HG03521 (cell line): ENCODE measurements at regions not wholly inside any gene's neighbourhood (a gene's known extent, or its start where the extent isn't known, plus 50 kb on each side); places are given as distances from the start of the nearest gene placed in this dataset.
"Not testable (repeated sequence)": the region's sequence is repeated elsewhere in the genome, so short reads cannot be mapped to it uniquely, and the experiment has no call there.

Source experiments
- ATAC-seq: cut with Tn5 transposase; IDR thresholded peaks from one replicate; pipeline ENCODE4 v1.9.1; 2021; ENCODE audit warnings: mild to moderate bottlenecking, moderate library complexity; ENCODE audit not compliant: unreplicated experiment

GRCh38 chr1:5768014-5768413 is 224.2 kb downstream of the NPHP4 start:
- ATAC-seq, result no peak

DNA sequence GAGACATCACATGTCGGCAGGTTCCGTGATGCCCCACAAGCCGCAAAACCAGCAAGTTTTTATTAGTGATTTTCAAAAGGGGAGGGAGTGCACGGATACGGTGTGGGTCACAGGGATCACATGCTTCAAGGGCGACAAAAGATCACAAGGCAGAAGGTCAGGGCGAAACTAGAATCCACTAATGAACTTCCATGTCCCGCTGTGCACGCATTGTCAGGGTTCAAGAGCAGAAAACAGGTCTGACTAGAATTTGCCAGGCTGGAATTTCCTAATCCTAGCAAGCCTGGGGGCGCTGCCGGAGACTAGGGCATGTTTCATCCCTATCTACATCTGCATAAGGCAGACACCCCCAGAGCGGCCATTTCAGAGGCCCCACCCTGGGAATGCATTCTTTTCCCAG is 225.2 kb downstream of the NPHP4 start:
- ATAC-seq, result not testable (repeated sequence)

DNA sequence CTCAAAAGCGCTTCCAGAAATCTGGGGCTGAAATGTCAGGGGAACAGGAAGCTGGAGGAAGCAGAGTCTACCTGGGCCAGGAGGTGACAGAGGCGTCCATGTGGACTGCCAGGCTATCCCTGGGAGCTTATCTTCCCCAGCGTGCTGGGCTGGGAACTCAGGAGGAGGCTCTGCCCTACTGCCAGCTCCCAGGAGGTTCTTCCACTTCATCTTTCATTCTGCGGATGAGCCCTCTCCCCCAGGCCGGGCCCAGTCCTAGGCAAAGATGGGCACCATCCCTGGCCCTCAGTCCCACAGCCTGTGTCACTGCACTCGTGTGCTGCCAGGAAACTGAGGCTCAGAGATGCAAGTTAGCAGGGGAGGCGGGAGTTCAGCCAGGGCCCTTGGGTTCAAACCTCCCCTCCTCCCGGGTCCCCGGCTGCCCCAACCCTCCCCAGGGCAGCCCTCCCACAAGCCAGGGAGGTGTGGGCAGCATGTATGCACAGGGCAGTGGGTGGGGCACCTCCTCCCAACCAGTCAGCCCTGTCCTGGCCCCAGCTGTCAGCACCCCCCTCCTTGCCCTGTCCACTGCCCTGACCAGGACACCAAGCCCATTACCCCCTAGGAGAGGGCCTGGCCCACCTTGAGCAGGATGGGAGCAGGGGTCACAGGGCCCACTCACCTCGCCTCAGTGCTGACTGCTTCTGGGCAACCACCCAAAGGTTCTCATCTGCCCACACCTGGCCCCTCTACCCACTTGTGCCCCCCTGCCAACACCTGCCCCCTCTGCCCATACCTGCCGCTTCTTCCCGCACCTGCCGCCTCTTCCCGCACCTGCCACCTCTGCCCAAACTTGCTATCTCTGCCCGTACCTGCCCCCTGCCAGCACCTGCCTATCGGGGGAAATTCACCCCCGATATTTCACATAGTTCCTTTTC is 226.0 kb downstream of the NPHP4 start:
- no peak for ATAC-seq

DNA sequence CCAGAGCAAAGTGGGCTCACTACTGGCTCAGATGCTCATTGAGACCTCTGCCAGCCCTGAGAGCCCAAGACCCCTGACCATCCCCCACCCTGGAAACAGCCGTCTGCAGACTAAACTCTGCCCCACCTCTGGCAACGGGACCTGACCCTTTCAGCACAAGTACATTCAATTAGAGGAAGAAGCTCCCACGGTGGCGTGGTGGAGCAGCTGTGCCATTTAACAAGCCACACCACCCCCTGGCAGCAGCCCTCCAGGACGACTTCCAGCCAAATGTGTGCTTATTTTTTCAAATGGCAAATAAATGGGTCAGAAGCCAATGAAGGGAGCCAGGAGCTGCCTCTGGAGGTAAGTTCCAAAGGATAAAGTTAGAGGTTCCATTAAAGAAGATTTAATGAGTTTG is 226.7 kb downstream of the NPHP4 start:
- no peak for ATAC-seq

- no peak for ATAC-seq
These were observed 227.3 kb downstream of the NPHP4 start for GRCh38 chr1:5764959-5765358.

DNA sequence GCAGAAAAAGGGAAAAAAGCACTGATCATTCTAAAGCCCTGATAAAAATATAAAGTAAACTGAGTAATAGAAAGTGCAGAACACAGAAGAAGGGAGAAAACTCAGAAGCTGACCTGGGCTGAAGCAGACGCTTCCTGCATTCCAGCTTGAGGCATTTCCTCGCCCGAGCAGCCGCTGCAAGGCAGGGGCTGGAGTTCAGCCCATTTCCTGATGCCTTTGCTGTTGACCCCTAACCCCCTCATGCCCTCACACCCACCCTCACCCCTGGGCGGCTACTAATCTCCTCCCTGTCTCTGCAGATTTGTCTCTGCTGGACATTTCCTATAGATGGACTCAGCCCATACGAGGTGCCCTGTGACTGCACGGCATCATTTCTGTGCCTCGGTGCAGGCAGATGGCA is 227.8 kb downstream of the NPHP4 start:
- no peak for ATAC-seq

- ATAC-seq, result no peak
These were observed 228.4 kb downstream of the NPHP4 start for GRCh38 chr1:5763696-5764370.

DNA sequence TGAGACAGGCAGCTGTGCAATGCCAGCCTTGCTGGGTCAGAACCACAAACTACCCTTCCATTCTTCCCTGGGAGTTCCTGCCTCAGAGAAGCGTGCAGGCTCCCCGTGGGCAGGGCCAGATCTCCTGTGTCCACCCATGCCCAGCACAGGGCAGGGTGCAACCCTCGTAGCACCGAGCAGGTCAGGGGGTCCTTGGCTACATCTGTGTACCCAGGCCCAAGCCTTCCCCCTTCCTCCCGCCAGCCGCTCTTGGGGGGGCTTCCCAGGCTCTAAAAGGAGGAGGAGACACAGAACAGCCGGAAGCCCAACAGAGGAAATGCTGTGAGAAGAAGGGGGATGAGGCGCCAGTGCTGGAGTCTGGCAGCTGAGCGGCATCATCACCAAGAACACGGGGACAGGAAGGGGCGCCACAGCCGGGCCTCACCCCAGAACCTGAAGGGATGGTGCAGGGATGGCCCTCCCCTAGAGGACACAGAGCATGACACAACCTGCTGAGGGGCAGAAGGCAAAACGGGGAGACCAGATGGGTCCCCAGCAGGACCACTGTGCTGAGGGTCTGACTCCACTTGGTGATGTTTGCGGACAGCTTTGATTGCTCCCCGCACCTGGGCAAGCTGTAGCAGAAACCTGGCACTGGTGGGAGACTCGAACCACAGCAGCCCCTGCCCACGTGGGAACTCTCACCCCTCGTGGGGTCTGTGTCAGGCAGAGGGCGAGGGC is 233.2 kb downstream of the NPHP4 start:
- no peak for ATAC-seq

DNA sequence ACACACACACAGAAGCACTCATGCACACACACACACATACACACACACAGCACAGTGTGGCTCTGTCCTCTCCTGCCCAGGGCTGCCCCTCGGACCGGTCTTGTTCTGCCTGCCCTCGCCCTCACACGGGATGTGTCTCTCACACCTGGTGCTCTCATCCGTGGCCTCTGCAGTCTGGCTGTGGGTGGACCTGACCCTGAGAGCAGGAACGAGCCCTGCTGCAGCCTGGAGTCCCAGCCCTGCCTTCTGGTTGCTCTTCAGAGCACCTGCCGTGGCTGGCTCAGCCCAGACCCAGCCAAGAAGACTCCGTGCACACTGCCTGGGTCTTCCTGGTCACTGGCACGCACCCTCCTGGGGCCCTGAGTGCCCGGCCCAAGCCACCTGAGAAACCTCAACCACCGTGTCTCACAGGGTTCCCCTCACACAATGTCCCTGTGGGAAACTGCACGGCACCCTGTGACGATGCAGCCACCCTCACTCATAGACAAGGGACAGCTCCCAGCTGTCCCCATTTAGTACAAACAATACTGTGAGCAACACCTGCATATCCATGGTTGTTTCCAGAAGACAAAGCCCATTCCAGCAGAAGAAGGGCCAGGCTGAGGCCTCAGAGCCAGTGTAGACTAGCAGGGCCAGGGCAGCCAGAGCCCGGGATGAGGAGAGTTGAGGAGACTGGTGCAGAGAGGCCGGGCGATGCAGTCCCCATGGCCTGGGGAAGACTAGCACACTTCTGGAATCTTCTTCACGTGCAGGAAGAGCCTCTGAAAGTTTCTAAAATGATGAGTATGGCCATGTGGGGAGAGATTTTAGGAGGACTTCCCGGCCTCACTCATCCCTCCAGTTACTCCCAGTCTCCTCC is 234.0 kb downstream of the NPHP4 start:
- ATAC-seq, result no peak

- no peak for ATAC-seq
These were observed 234.9 kb downstream of the NPHP4 start for GRCh38 chr1:5757187-5757805.

DNA sequence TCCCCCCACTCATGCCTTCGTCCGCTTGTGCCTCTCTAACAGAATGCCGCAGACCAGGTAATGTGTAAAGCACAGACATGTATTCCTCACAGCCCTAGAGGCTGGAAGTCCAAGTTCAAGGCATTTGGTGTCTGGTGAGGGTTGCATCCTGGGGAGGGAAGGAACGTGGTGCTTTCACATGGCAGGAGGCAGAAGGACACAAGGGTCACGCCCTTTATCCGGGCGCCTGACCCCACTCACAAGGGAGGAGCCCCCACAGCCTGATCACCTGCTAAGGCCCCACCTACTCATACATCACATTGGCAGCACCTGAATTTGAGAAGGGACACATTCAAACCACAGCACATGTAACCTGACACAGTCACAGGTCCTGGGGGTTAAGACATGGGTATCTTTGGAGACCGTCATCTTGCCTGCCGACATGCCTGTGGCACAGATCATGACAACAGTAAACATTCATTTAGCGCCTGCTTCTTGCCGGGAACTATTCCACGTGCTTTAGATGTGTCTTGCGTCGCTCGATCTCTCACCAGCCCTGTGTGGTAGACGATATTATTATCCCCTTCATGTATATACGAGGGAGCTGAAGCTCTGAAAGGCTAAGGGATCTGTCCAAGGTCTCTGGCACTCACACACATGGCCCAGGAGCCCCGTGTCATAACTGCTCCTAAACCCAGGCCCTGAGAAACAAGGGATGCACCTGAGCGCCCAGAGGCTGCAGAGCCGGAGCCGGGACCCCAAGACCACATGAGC is 235.6 kb downstream of the NPHP4 start:
- ATAC-seq, result no peak

DNA sequence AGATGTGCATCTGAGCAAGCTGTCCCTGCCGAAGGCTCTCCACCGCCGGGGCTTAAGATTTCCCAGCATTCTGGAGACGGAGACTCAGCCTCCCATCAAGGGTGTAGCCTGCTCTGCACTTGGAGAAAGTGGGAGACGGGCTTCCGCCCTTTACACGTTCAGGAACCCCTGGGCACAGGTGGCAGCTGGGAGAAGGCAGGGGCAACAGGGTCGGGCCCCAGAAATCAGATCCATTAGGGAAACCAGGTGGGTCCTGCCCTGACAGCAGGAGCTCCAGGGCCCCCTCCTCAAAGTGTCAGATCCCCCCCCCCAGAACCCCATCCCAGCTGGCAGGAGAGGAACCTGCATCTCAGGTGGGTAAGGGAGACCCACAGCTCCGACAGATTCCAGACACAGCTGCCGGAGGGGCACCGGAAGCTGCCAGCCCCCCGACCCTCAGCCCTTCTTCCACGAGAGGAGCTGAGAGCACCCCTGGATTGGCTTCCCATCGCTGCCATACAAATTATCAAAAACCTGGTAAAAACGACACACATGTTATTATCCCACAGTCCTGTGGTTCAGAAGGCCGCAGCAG is 236.6 kb downstream of the NPHP4 start:
- ATAC-seq, result no peak

DNA sequence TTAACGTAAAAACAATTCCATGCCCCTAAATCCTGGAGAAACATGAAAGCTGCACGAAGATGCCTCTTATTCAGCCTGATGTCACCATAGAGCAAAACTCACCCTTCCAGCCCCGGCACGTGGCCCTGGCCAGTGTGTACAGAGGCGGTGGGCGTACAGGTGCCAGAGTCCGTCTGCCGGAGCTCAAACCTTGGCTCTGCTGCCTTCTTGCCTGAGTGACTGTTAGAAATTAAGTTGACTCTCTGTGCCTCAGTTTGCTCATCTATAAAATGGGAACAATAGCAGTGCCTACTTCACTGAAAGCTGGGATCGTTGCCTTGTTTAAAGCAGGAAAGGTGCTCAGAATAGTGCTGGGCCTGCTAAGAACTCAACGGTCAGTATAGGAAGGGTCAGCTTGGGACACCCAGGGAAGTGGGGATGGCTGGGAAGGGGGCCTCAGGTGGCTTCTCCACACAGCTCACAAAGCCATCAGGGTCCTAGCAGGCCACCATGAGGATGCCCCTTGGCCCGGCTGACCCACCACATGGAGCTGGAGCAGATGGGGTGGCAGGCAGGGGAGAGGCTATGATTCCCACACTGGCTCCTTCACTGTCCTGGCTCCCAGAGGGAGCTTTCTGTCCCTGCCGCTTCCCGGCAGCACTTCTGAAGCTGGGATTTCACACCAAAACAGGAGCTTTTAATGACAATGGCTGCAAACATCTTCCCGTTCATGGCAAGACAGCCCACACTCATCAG is 237.2 kb downstream of the NPHP4 start:
- no peak for ATAC-seq

DNA sequence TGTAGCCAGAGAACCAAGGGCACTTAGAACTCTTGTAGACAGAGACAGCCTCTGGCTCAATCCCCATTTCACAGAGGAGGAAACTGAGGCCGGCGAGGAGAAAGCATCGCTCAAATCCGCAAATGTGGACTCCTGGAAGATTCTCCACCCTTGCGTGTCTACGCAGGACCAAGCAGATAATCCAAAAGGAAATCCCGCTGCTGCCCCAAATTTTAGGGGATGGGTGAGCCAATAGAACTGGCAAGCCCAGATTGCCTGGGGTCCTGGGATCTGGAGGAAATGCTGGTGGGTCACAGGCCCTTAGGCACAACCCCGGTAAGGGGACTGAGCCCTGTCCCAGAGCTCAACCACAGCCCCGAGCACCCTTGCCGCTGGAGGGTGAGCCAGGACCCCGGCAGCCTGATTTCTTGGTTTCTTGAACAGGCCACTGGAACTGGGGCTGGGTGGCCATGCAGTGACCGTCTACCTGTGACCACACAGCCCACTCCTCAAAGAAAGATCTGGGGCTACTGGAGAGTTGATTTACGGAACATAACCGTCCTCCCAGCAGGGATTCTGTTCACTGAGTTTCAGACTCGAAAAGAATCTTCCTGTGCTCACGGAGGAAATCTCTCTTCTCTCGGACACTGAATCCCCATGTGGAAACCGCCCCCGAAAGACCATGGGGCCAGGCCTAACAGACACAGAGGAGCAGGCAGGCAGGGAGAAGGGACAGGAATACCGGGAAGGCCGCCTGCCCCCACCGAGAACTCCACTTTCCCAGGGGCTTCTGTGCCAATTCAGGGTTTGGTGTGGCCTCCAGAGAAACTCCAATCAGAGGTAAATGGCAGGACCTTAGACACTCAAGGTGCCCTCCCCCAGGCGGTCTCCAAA is 238.4 kb downstream of the NPHP4 start:
- no peak for ATAC-seq

DNA sequence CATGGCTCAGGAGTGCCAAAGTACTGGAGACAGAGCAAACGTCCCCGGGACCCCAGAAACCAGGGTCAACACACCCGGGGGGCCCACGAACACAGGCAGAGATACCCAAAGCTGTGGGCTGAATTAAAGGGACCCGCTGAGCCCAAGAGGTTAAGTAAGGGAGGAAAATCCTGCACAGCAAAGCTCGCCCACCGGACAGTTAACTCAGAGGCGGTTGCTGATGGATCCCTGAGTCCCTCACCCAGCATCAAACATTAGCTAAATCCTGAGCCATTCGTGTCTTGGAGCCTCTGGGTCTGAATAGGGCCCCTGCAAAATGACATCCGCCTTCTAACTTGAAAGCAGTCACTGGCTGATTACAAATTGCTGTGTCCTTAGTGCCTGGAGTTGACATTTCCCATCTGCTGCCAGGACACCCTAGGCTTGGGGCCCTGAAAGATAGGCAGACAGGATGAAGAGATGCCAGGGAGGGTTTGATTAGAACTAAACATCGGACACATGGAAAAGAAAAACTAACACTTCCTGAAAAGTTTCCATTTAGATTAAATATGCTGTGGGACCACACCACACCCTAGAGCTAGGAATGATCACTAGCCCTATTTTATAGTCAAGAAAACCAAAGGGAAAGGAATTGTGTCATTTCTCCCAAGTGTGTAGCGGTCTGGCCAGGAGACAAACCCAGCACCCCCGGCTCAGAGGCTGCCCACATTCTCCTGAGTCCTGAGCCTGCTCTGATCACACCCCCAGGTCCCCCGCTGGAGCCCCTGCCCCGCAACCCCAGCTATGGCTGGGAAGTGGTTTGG is 239.3 kb downstream of the NPHP4 start:
- no peak for ATAC-seq

DNA sequence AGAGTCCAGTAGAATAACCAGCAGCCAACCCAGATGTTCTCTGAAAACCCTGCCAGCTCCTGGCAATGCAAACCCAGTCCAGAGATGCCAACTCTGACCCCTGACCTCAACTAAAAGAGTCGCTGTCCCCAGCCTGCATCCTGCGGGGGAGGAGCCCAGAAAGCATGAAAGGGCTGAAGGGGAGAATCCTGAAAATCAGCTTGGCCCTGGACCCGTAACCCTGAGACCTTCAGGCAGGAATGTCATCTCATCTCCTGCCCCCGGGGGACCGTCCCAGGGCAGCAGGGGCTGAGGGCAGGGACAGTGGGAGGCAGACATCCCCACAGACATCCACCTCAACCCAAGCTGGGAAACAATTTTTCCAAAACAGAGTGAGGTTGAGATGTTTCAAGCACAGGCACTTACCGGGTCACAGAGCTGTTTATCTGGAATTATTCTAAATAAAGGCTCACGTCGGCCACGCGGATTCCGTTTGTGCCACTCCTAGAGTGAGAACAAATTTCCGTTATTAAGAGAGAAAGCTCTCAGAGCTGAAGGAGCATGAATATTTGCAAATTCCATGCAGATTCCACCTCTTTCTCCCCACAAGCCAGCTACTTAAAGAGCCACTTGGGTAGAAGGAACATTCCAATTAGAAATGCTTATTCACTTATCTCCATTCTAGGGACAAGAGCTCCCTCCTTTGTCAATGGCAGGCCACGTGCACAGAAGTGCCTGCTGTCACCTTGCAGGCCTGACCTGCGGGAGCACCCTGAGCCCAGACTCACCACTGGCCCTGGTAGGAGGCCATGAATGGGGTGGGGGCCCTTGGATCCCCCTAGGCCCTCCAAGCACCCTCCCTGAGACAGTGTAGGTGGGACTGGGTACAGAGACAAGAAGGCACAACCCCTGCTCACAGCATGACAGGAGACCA is 240.1 kb downstream of the NPHP4 start:
- ATAC-seq, result no peak
